ENCODE measurements at regions not wholly inside any gene's neighbourhood (a gene's known extent, or its start where the extent isn't known, plus 50 kb on each side); places are given as distances from the start of the nearest gene placed in this dataset.

DNA sequence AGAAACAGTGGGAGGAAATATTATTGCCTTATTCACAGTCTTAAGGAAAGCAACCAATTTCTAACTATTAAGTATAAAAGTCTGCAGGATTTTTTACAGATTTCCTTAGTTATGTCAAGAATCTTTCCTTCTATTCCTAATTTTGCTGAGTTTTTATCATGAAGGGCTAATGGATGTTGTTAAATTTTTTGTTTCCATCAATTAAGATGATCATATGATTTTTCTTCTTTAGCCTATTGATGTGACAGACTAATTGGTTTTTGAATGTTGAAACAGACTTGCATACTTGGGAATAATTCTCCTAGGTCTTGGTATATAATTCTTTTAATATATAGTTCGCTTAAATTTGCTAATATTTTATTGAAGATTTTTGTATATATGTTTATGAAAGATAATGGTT, 569.1 kb upstream of the KCND2 start:
- H3K4me3 ChIP-seq: no peak overlapping the region
- no peak overlapping the region for H3K27ac ChIP-seq (replicated peaks)
- DNase-seq: no peak
- TF ChIP-seq, protein P1, sequence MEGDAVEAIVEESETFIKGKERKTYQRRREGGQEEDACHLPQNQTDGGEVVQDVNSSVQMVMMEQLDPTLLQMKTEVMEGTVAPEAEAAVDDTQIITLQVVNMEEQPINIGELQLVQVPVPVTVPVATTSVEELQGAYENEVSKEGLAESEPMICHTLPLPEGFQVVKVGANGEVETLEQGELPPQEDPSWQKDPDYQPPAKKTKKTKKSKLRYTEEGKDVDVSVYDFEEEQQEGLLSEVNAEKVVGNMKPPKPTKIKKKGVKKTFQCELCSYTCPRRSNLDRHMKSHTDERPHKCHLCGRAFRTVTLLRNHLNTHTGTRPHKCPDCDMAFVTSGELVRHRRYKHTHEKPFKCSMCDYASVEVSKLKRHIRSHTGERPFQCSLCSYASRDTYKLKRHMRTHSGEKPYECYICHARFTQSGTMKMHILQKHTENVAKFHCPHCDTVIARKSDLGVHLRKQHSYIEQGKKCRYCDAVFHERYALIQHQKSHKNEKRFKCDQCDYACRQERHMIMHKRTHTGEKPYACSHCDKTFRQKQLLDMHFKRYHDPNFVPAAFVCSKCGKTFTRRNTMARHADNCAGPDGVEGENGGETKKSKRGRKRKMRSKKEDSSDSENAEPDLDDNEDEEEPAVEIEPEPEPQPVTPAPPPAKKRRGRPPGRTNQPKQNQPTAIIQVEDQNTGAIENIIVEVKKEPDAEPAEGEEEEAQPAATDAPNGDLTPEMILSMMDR (IDR thresholded peaks at IDR 0.05; ENCODE audit: borderline replicate concordance): no peak
- intact Hi-C loops (cut with micrococcal nuclease): no loop called here
- H3K36me3 ChIP-seq: no peaks in the 10 kb centered on the region
- H3K4me1 ChIP-seq: no peaks in the 10 kb centered on the region
- H3K27me3 ChIP-seq (ENCODE audit: low read depth): no peaks in the 10 kb centered on the region
- H3K9me3 ChIP-seq (replicated peaks): peaks cover 18% of the 10 kb centered on the region

DNA sequence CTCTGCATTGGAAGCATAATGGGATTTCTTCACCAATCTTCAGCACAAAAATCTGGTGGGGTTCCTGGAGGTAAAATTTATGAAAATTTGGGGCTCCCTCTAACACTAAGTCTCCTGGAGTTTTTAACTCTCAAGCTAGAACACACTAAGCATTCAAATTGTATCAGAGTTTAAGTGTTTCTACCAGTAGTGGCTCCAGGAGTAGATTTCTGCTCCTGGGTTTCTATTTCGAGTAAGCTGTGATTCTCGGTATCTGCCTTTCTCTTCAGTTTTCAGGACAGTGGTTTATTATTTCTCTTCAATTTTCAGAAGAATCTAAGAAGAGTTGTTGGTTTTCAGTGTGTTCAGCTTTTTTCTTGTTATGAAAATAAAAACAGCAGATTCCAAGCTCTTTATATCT, 566.4 kb upstream of the KCND2 start:
- intact Hi-C loops (cut with micrococcal nuclease): no loop called here
- DNase-seq: no peak
- H3K4me1 ChIP-seq: no peaks in the 10 kb centered on the region
- H3K27me3 ChIP-seq (ENCODE audit: low read depth): no peaks in the 10 kb centered on the region
- no peak overlapping the region for H3K4me3 ChIP-seq
- no peaks in the 10 kb centered on the region for H3K36me3 ChIP-seq
- peaks cover 18% of the 10 kb centered on the region for H3K9me3 ChIP-seq (replicated peaks)
- TF ChIP-seq, protein P1 (IDR thresholded peaks at IDR 0.05; ENCODE audit: borderline replicate concordance): no peak
- H3K27ac ChIP-seq (replicated peaks): no peak overlapping the region

DNA sequence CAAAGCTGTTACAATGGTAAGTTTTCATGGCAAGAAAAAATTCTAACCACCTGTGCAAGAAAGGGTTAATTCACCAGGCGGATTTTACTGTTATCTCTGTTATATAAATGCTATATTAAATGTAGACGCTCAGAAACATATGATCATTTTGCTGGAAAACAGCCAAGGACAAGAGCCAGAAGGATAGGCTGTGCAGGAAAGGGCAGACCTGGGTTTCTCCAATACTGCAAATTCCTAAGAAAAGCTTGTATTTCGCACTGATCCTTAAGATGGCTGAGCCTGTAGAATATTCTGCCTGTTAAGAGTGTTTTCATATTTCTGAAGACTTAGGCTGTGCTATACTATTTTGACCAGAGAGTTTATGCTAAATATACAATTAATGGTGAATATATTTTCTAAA, 564.1 kb upstream of the KCND2 start:
- Histone ChIP-seq H3K4me3 (no peak overlapping the region), H3K36me3 (no peaks in the 10 kb centered on the region), H3K4me1 (no peaks in the 10 kb centered on the region), H3K27me3 (ENCODE audit: low read depth) (no peaks in the 10 kb centered on the region), H3K27ac (replicated peaks) (no peak overlapping the region), H3K9me3 (replicated peaks) (peaks cover 9% of the 10 kb centered on the region)
- intact Hi-C loops (cut with micrococcal nuclease): no loop called here
- TF ChIP-seq, protein P1 (IDR thresholded peaks at IDR 0.05; ENCODE audit: borderline replicate concordance): no peak
- no peak for DNase-seq

DNA sequence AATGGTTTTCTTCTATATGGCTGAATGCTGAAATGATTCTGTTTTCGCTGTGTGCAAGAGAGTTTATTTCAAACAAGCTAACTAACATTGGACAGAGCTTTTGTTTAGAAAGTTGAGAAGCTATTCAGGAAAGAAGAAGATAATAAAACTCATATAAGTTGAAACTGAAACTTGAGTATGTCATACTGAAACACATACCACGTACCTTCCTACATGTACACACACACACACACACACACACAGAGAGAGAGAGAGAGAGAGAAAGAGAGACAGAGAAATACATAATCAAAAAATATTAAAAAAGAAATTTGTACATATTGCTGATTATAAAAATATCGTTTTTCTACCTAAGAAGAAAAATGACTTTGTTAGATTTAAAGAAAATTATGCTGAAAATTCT, 561.9 kb upstream of the KCND2 start:
- TF ChIP-seq, protein P1 (IDR thresholded peaks at IDR 0.05; ENCODE audit: borderline replicate concordance): no peak
- intact Hi-C loops (cut with micrococcal nuclease): no loop called here
- H3K36me3 ChIP-seq: no peaks in the 10 kb centered on the region
- H3K4me1 ChIP-seq: no peaks in the 10 kb centered on the region
- H3K27ac ChIP-seq (replicated peaks): no peak overlapping the region
- H3K9me3 ChIP-seq (replicated peaks): no peaks in the 10 kb centered on the region
- no peaks in the 10 kb centered on the region for H3K27me3 ChIP-seq (ENCODE audit: low read depth)
- no peak for DNase-seq
- H3K4me3 ChIP-seq: no peak overlapping the region

DNA sequence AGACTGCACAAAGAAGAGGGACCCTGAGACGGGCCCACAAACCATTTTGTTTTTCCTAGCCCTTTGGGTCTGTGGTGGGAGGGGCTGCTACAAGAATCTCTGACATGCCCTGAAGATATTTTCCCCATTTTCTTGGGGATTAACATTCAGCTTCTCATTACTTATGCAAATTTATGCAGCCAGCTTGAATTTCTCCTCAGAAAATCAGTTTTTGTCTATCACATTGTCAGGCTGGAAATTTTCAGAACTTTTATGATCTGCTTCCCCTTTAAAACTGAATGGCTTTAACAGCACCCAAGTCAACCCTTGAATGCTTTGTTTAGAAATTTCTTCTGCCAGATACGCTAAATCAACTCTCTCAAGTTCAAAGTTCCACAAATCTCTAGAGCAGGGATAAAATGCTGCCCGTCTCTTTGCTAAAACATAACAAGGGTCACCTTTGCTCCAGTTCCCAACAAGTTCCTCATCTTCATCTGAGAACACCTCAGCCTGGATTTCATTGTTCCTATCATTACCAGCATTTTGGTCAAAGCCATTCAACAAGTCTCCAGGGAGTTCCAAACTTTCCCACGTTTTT, 560.0 kb upstream of the KCND2 start:
- Histone ChIP-seq H3K27ac (replicated peaks) (no peak overlapping the region), H3K4me3 (no peak overlapping the region), H3K36me3 (no peaks in the 10 kb centered on the region), H3K27me3 (ENCODE audit: low read depth) (no peaks in the 10 kb centered on the region), H3K9me3 (replicated peaks) (no peaks in the 10 kb centered on the region), H3K4me1 (no peaks in the 10 kb centered on the region)
- TF ChIP-seq, protein P1 (IDR thresholded peaks at IDR 0.05; ENCODE audit: borderline replicate concordance): no peak
- intact Hi-C loops (cut with micrococcal nuclease): no loop called here
- no peak for DNase-seq
